ENCODE measurements at regions not wholly inside any gene's neighbourhood (a gene's known extent, or its start where the extent isn't known, plus 50 kb on each side); places are given as distances from the start of the nearest gene placed in this dataset.

- TF ChIP-seq CTCF (conservative IDR thresholded peaks at IDR 0.05 in 1 of 2, IDR thresholded peaks at IDR 0.05 in 1 of 2; ENCODE audit: low read depth in 1 of 2, low read length in 2 of 2) = no peak
- no peak for TF ChIP-seq EZH2 (IDR thresholded peaks at IDR 0.05; ENCODE audit: low read length, missing control alignments)
Measured at GRCh38 chr6:14388371-14388770, 270.8 kb downstream of the CD83 start.
